ENCODE measurements at regions not wholly inside any gene's neighbourhood (a gene's known extent, or its start where the extent isn't known, plus 50 kb on each side); places are given as distances from the start of the nearest gene placed in this dataset.

DNA sequence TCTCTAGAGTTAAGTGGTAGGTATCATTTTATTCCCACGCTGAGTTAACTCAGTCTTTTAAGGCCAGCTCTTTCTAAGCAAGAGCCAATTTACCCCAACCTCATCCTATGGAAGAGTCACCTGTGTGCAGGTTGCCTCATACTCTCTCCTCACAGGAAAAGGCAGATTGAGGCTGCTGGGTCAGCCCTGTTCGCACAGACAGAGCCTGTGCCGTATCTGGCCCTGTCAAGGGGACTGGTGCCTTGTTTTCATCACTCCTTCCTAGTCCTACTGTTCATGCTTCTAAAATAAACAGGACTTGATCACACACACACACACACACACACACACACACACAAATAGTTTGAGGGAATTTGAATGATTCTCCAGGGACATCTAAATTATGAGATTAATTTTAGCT lies 285.0 kb downstream of the SLC6A15 start (continued):
- TF ChIP-seq, protein P1, sequence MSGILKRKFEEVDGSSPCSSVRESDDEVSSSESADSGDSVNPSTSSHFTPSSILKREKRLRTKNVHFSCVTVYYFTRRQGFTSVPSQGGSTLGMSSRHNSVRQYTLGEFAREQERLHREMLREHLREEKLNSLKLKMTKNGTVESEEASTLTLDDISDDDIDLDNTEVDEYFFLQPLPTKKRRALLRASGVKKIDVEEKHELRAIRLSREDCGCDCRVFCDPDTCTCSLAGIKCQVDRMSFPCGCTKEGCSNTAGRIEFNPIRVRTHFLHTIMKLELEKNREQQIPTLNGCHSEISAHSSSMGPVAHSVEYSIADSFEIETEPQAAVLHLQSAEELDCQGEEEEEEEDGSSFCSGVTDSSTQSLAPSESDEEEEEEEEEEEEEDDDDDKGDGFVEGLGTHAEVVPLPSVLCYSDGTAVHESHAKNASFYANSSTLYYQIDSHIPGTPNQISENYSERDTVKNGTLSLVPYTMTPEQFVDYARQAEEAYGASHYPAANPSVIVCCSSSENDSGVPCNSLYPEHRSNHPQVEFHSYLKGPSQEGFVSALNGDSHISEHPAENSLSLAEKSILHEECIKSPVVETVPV (CRISPR knock-in tag; IDR thresholded peaks at IDR 0.05), result no peak
- TF ChIP-seq ZFP3 (CRISPR knock-in tag; IDR thresholded peaks at IDR 0.05) (no peak), ARNTL (CRISPR knock-in tag; IDR thresholded peaks at IDR 0.05; ENCODE audit: borderline replicate concordance, low read depth) (no peak), ZC3H10 (CRISPR knock-in tag; IDR thresholded peaks at IDR 0.05) (no peak), RARB (CRISPR knock-in tag; IDR thresholded peaks at IDR 0.05) (no peak), ZNF8 (CRISPR knock-in tag; IDR thresholded peaks at IDR 0.05) (no peak), ZFP30 (CRISPR knock-in tag; IDR thresholded peaks at IDR 0.05) (no peak), GLIS3 (CRISPR knock-in tag; IDR thresholded peaks at IDR 0.05) (no peak), OSR1 (CRISPR knock-in tag; IDR thresholded peaks at IDR 0.05) (no peak), TCF4 (CRISPR knock-in tag; IDR thresholded peaks at IDR 0.05; ENCODE audit: borderline replicate concordance) (no peak)
- TF ChIP-seq, protein P2, sequence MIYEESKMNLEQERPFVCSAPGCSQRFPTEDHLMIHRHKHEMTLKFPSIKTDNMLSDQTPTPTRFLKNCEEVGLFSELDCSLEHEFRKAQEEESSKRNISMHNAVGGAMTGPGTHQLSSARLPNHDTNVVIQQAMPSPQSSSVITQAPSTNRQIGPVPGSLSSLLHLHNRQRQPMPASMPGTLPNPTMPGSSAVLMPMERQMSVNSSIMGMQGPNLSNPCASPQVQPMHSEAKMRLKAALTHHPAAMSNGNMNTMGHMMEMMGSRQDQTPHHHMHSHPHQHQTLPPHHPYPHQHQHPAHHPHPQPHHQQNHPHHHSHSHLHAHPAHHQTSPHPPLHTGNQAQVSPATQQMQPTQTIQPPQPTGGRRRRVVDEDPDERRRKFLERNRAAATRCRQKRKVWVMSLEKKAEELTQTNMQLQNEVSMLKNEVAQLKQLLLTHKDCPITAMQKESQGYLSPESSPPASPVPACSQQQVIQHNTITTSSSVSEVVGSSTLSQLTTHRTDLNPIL (CRISPR knock-in tag; IDR thresholded peaks at IDR 0.05; ENCODE audit: low read depth), result no peak

DNA sequence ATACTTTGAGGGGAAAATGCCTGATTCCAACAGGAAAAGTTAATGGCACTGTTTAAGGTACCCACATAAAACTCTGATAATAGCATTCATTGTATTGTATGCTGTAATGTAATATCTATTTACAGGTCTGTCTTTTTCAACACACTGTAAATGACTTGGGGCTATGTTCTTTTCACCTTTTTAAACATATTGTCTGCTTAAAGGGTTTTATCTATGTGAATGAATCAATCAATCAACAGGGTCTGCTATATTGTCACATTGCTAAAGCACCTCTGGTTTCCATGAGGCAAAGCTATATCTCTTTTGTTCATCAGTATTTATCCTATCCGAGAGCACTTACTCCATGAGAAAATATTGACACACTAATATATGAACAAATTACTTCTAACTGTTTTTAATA lies 288.0 kb downstream of the SLC6A15 start:
- TF ChIP-seq TCF4 (CRISPR knock-in tag; IDR thresholded peaks at IDR 0.05; ENCODE audit: borderline replicate concordance) (no peak), ZNF70 (CRISPR knock-in tag; IDR thresholded peaks at IDR 0.05) (no peak), ZNF565 (CRISPR knock-in tag; conservative IDR thresholded peaks at IDR 0.05; ENCODE audit: low read depth) (no peak), ZC3H10 (CRISPR knock-in tag; IDR thresholded peaks at IDR 0.05) (no peak), CSDC2 (CRISPR knock-in tag; IDR thresholded peaks at IDR 0.05) (no peak), ESRRG (CRISPR knock-in tag; IDR thresholded peaks at IDR 0.05) (no peak)
- TF ChIP-seq, protein P3, sequence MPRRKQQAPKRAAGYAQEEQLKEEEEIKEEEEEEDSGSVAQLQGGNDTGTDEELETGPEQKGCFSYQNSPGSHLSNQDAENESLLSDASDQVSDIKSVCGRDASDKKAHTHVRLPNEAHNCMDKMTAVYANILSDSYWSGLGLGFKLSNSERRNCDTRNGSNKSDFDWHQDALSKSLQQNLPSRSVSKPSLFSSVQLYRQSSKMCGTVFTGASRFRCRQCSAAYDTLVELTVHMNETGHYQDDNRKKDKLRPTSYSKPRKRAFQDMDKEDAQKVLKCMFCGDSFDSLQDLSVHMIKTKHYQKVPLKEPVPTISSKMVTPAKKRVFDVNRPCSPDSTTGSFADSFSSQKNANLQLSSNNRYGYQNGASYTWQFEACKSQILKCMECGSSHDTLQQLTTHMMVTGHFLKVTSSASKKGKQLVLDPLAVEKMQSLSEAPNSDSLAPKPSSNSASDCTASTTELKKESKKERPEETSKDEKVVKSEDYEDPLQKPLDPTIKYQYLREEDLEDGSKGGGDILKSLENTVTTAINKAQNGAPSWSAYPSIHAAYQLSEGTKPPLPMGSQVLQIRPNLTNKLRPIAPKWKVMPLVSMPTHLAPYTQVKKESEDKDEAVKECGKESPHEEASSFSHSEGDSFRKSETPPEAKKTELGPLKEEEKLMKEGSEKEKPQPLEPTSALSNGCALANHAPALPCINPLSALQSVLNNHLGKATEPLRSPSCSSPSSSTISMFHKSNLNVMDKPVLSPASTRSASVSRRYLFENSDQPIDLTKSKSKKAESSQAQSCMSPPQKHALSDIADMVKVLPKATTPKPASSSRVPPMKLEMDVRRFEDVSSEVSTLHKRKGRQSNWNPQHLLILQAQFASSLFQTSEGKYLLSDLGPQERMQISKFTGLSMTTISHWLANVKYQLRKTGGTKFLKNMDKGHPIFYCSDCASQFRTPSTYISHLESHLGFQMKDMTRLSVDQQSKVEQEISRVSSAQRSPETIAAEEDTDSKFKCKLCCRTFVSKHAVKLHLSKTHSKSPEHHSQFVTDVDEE (CRISPR knock-in tag; IDR thresholded peaks at IDR 0.05), result no peak
- ATAC-seq, result no peak

DNA sequence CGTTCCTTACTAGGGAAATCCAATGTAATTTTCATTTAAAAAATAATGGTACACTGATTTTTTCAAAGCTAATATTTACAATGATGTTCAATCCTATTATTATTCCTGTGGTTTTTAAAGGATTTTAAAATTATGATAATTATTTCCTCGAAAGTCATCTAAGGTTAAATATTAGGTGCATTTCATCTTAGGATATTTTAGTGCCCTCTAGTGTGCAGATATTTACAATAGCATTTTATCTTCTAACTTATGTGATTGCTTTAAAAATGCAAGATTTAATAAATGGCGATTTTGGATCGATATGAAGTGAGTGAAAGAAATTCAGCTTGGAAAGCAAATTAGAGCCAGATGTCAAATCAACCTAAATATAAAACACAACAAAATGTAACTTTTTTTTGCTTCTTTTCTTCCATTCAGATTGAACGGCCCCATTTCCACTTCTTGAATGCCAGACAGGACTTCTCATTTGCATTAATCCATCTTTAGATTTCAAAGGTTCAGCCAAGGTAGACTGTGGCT lies 293.5 kb downstream of the SLC6A15 start:
- ATAC-seq, result no peak
- TF ChIP-seq ZFP30 (CRISPR knock-in tag; IDR thresholded peaks at IDR 0.05) (no peak), ZC3H10 (CRISPR knock-in tag; IDR thresholded peaks at IDR 0.05) (no peak), SNAI2 (CRISPR knock-in tag; IDR thresholded peaks at IDR 0.05) (no peak)

DNA sequence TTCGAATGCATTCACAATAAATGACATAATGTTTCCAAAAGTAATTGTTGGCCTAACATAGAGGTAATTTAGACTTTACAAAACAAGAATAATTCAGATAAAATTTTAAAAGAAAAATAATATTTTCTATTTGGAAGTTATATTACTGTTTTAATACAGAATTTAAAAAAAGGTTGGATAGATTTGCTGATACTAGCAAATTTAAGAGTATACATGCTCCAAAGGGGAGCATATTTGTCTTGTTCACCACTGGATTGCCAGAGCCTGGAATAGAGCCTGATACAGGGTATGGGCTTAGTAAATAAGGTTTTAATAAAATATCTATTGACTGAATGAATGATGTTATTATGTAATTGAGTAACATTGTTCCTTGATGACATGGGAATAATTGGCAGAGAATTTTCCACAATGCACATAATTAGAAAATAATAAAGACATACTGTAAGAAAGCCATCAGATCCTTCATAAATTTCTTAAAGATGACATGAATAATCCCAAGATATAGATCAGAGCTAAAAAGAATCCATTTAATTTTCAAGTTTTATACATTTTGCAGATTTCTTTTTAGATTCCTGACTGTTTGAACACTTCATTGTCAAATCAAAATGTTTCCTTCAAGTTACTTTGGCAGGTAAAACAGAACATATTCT lies 305.3 kb downstream of the SLC6A15 start:
- ATAC-seq, result no peak
- peak; percentile 63; the same call in 1 of the 2 replicates for TF ChIP-seq ISL1 (CRISPR knock-in tag; IDR thresholded peaks at IDR 0.05)
- no peak for TF ChIP-seq RARB (CRISPR knock-in tag; IDR thresholded peaks at IDR 0.05)

DNA sequence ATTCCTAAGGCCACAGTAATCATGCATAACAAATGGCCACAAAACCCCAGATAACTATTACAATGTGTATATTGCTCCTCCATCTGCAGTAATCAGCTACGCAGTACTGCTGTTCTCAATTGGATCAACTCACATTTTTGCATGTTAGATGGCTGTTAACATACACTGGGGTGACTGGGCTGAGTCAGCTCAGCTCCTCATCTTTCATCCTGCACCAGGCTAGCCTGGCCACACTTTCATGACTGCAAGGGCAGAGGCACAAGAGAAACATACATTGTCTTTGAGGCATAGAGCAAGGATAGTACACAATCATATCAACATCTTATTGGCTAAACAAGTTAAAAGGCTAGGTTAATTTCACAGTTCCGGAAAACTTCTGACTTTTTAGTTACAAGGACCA lies 306.6 kb downstream of the SLC6A15 start:
- ATAC-seq, result no peak
- TF ChIP-seq PPARA (CRISPR knock-in tag; IDR thresholded peaks at IDR 0.05; ENCODE audit: borderline replicate concordance) (no peak), CSDC2 (CRISPR knock-in tag; IDR thresholded peaks at IDR 0.05) (no peak), GLIS3 (CRISPR knock-in tag; IDR thresholded peaks at IDR 0.05) (no peak), ZFP30 (CRISPR knock-in tag; IDR thresholded peaks at IDR 0.05) (no peak), ESRRG (CRISPR knock-in tag; IDR thresholded peaks at IDR 0.05) (no peak), ZFP3 (CRISPR knock-in tag; IDR thresholded peaks at IDR 0.05) (no peak), ZC3H10 (CRISPR knock-in tag; IDR thresholded peaks at IDR 0.05) (no peak), BACH2 (CRISPR knock-in tag; IDR thresholded peaks at IDR 0.05; ENCODE audit: borderline replicate concordance) (no peak), TCF4 (CRISPR knock-in tag; IDR thresholded peaks at IDR 0.05; ENCODE audit: borderline replicate concordance) (no peak), ISL1 (CRISPR knock-in tag; IDR thresholded peaks at IDR 0.05) (no peak), SNAI2 (CRISPR knock-in tag; IDR thresholded peaks at IDR 0.05) (no peak)
- TF ChIP-seq, protein P3 (CRISPR knock-in tag; IDR thresholded peaks at IDR 0.05), result no peak
- TF ChIP-seq, protein P4, sequence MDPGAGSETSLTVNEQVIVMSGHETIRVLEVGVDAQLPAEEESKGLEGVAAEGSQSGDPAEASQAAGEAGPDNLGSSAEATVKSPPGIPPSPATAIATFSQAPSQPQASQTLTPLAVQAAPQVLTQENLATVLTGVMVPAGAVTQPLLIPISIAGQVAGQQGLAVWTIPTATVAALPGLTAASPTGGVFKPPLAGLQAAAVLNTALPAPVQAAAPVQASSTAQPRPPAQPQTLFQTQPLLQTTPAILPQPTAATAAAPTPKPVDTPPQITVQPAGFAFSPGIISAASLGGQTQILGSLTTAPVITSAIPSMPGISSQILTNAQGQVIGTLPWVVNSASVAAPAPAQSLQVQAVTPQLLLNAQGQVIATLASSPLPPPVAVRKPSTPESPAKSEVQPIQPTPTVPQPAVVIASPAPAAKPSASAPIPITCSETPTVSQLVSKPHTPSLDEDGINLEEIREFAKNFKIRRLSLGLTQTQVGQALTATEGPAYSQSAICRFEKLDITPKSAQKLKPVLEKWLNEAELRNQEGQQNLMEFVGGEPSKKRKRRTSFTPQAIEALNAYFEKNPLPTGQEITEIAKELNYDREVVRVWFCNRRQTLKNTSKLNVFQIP (CRISPR knock-in tag; IDR thresholded peaks at IDR 0.05; ENCODE audit: borderline replicate concordance, low read depth), result no peak
- TF ChIP-seq, protein P5, sequence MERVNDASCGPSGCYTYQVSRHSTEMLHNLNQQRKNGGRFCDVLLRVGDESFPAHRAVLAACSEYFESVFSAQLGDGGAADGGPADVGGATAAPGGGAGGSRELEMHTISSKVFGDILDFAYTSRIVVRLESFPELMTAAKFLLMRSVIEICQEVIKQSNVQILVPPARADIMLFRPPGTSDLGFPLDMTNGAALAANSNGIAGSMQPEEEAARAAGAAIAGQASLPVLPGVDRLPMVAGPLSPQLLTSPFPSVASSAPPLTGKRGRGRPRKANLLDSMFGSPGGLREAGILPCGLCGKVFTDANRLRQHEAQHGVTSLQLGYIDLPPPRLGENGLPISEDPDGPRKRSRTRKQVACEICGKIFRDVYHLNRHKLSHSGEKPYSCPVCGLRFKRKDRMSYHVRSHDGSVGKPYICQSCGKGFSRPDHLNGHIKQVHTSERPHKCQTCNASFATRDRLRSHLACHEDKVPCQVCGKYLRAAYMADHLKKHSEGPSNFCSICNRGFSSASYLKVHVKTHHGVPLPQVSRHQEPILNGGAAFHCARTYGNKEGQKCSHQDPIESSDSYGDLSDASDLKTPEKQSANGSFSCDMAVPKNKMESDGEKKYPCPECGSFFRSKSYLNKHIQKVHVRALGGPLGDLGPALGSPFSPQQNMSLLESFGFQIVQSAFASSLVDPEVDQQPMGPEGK (CRISPR knock-in tag; IDR thresholded peaks at IDR 0.05; ENCODE audit: borderline replicate concordance), result no peak

Measured in SK-N-SH treated with all-trans-retinoic acid at 6 μM for 48 hours (cell line).